ENCODE measurements at regions not wholly inside any gene's neighbourhood (a gene's known extent, or its start where the extent isn't known, plus 50 kb on each side); places are given as distances from the start of the nearest gene placed in this dataset.
A peak's percentile ranks its signal among the peaks of the same experiment; 100 is the strongest.

DNA sequence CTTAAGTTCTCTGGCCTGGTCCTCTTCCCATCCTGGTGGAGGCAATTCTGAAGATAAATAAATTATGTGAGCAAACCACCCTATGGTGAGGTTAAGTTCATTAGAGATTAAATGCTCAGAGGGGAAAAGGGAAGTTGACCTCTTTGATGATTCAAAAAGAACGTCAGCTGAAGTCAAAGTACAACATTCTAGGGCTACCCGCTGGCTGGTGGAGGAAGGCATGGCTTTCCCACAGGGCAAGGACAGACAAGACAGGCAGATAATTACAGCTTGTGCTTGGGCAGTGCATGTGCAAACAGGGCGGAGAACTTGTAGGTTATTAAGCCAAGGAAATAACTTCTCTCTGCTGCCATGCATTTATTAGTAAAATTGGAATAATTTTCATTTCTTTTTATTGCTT is 91.0 kb upstream of the SLC24A3 start:
- DNase-seq, result no peak
- no peaks in the 10 kb centered on the region for H3K79me2 ChIP-seq (ENCODE audit: insufficient read depth, low read length)
- no peak overlapping the region for H3K4me3 ChIP-seq (replicated peaks in 1 of 3; ENCODE audit: low read depth in 2 of 3, low read length in 3 of 3)
- H3K9ac ChIP-seq (ENCODE audit: insufficient read depth, low read length, poor library complexity, severe bottlenecking), result no peak overlapping the region
- TF ChIP-seq, protein P1, sequence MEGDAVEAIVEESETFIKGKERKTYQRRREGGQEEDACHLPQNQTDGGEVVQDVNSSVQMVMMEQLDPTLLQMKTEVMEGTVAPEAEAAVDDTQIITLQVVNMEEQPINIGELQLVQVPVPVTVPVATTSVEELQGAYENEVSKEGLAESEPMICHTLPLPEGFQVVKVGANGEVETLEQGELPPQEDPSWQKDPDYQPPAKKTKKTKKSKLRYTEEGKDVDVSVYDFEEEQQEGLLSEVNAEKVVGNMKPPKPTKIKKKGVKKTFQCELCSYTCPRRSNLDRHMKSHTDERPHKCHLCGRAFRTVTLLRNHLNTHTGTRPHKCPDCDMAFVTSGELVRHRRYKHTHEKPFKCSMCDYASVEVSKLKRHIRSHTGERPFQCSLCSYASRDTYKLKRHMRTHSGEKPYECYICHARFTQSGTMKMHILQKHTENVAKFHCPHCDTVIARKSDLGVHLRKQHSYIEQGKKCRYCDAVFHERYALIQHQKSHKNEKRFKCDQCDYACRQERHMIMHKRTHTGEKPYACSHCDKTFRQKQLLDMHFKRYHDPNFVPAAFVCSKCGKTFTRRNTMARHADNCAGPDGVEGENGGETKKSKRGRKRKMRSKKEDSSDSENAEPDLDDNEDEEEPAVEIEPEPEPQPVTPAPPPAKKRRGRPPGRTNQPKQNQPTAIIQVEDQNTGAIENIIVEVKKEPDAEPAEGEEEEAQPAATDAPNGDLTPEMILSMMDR (IDR thresholded peaks at IDR 0.05), result no peak
- Mint-ChIP-seq H3K27ac (peak overlapping the region in 1 of 7 donors; percentile 2), H3K9me3 (peaks cover 0 to 5% (median 3%) of the 10 kb centered on the region in 7 donors), H3K4me3 (no peak overlapping the region), H3K27me3 (ENCODE audit: low read depth in 3 of 3) (peaks cover 0 to 1% (median 0%) of the 10 kb centered on the region in 3 donors), H3K36me3 (no peaks in the 10 kb centered on the region), H3K4me1 (no peaks in the 10 kb centered on the region)
- WGBS (ENCODE audit: insufficient coverage), result 52% methylated on average over 2 of the region's 3 CpGs
- no peak overlapping the region for H3K4me2 ChIP-seq (replicated peaks; ENCODE audit: extremely low read depth, low read length, poor library complexity, severe bottlenecking)
- H3K9me3 ChIP-seq (replicated peaks in 1 of 2; ENCODE audit: control insufficient read depth in 1 of 2, insufficient read depth in 1 of 2, low read length in 2 of 2), result no peaks in the 10 kb centered on the region
- no peak overlapping the region for H2AFZ ChIP-seq (ENCODE audit: insufficient read depth, low read depth, low read length, poor library complexity, severe bottlenecking)
- intact Hi-C loops (cut with micrococcal nuclease), result no loop called here
- H3K4me1 ChIP-seq (ENCODE audit: control insufficient read depth in 1 of 2, insufficient read depth in 2 of 2, low read length in 2 of 2), result no peaks in the 10 kb centered on the region
- H4K20me1 ChIP-seq (ENCODE audit: insufficient read depth, low read length), result no peaks in the 10 kb centered on the region
- H3K36me3 ChIP-seq (replicated peaks in 1 of 2; ENCODE audit: control insufficient read depth in 1 of 2, insufficient read depth in 2 of 2, low read length in 2 of 2), result no peaks in the 10 kb centered on the region
- H3K27ac ChIP-seq (ENCODE audit: low read depth in 1 of 2, low read length in 2 of 2), result no peak overlapping the region
- no peaks in the 10 kb centered on the region for H3K27me3 ChIP-seq (ENCODE audit: control insufficient read depth in 2 of 2, insufficient read depth in 2 of 2, low read length in 2 of 2)

DNA sequence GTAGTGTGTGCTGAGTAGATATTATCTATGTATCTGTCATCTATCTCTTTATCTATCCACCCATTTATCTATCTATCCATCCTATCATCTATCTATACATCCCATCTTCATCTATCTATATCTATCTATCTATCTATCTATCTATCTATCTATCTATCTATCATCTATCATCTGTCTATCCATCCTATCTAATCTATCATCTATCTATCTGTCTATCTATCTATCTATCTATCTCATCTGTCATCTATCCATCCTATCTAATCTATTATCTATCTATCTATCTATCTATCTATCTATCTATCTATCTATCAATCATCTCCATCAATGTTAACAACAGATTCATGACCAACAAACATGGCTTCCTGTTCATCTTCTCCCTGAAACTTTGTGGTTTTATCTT is 90.5 kb upstream of the SLC24A3 start:
- TF ChIP-seq, protein P1 (IDR thresholded peaks at IDR 0.05), result no peak
- H2AFZ ChIP-seq (ENCODE audit: insufficient read depth, low read depth, low read length, poor library complexity, severe bottlenecking), result no peak overlapping the region
- no peaks in the 10 kb centered on the region for H3K4me1 ChIP-seq (ENCODE audit: control insufficient read depth in 1 of 2, insufficient read depth in 2 of 2, low read length in 2 of 2)
- no peaks in the 10 kb centered on the region for H3K79me2 ChIP-seq (ENCODE audit: insufficient read depth, low read length)
- intact Hi-C loops (cut with micrococcal nuclease), result no loop called here
- Mint-ChIP-seq H3K27ac (no peak overlapping the region), H3K4me3 (no peak overlapping the region), H3K4me1 (no peaks in the 10 kb centered on the region), H3K36me3 (no peaks in the 10 kb centered on the region), H3K27me3 (ENCODE audit: low read depth in 3 of 3) (peaks cover 0 to 1% (median 0%) of the 10 kb centered on the region in 3 donors), H3K9me3 (peaks cover 0 to 4% (median 1%) of the 10 kb centered on the region in 7 donors)
- H3K4me2 ChIP-seq (replicated peaks; ENCODE audit: extremely low read depth, low read length, poor library complexity, severe bottlenecking), result no peak overlapping the region
- no peak overlapping the region for H3K27ac ChIP-seq (ENCODE audit: low read depth in 1 of 2, low read length in 2 of 2)
- H3K9ac ChIP-seq (ENCODE audit: insufficient read depth, low read length, poor library complexity, severe bottlenecking), result no peak overlapping the region
- no peaks in the 10 kb centered on the region for H4K20me1 ChIP-seq (ENCODE audit: insufficient read depth, low read length)
- no peaks in the 10 kb centered on the region for H3K27me3 ChIP-seq (ENCODE audit: control insufficient read depth in 2 of 2, insufficient read depth in 2 of 2, low read length in 2 of 2)
- H3K4me3 ChIP-seq (replicated peaks in 1 of 3; ENCODE audit: low read depth in 2 of 3, low read length in 3 of 3), result no peak overlapping the region
- no peaks in the 10 kb centered on the region for H3K9me3 ChIP-seq (replicated peaks in 1 of 2; ENCODE audit: control insufficient read depth in 1 of 2, insufficient read depth in 1 of 2, low read length in 2 of 2)
- no peaks in the 10 kb centered on the region for H3K36me3 ChIP-seq (replicated peaks in 1 of 2; ENCODE audit: control insufficient read depth in 1 of 2, insufficient read depth in 2 of 2, low read length in 2 of 2)
- no peak for DNase-seq

Data from CD14-positive monocyte (primary cell).